Mesenchymal stem cell (in vitro differentiated cells and primary cell): ENCODE measurements at regions not wholly inside any gene's neighbourhood (a gene's known extent, or its start where the extent isn't known, plus 50 kb on each side); places are given as distances from the start of the nearest gene placed in this dataset.

Experiments used
- DNase-seq: peaks from one replicate; pipeline ENCODE4 v3.0.0-alpha.2; 2013
- H2AFZ ChIP-seq: one replicate; pipeline ENCODE4 v1.6.1; 2013; ENCODE audit warnings: low read depth, mild to moderate bottlenecking, control low read depth, inconsistent platforms, low read length, moderate library complexity
- H2AK5ac ChIP-seq: 2 replicates; pipeline ENCODE4 v1.6.1; 2013; ENCODE audit warnings: low read length, moderate library complexity, mild to moderate bottlenecking, inconsistent platforms; ENCODE audit not compliant: severe bottlenecking
- H2BK120ac ChIP-seq: one replicate; pipeline ENCODE4 v1.6.1; 2013; ENCODE audit warnings: low read depth, mild to moderate bottlenecking, inconsistent platforms, low read length, moderate library complexity
- H2BK12ac ChIP-seq, 2 experiments: one replicate each; pipeline ENCODE4 v1.6.1; 2013; ENCODE audit warnings: inconsistent platforms in 2 of 2, low read length in 2 of 2, mild to moderate bottlenecking in 2 of 2, moderate library complexity in 2 of 2, control low read depth in 1 of 2
- H2BK15ac ChIP-seq: one replicate; pipeline ENCODE4 v1.6.1; 2013; ENCODE audit warnings: mild to moderate bottlenecking, low read depth, inconsistent platforms; ENCODE audit not compliant: poor library complexity, severe bottlenecking
- H2BK5ac ChIP-seq: 2 replicates; pipeline ENCODE4 v1.6.1; 2013; ENCODE audit warnings: low read depth, mild to moderate bottlenecking, low read length, control low read depth, inconsistent platforms; ENCODE audit not compliant: poor library complexity, severe bottlenecking
- H3K14ac ChIP-seq, 2 experiments: one replicate each; pipeline ENCODE4 v1.6.1; 2013; ENCODE audit warnings: inconsistent platforms in 2 of 2, low read length in 2 of 2, control low read depth in 1 of 2, mild to moderate bottlenecking in 1 of 2, moderate library complexity in 1 of 2
- H3K18ac ChIP-seq, 2 experiments: one replicate each; pipeline ENCODE4 v1.6.1; 2013; ENCODE audit warnings: inconsistent platforms in 2 of 2, low read length in 2 of 2, control low read depth in 1 of 2, low read depth in 1 of 2, mild to moderate bottlenecking in 1 of 2
- H3K23ac ChIP-seq, 2 experiments: one replicate each; pipeline ENCODE4 v1.6.1; 2013; ENCODE audit warnings: inconsistent platforms in 2 of 2, low read length in 2 of 2, mild to moderate bottlenecking in 2 of 2, moderate library complexity in 2 of 2, control low read depth in 1 of 2
- H3K27ac ChIP-seq: 2 replicates; pipeline ENCODE4 v1.5.1; 2013; ENCODE audit warnings: mild to moderate bottlenecking, moderate library complexity, low read length, control low read depth, inconsistent platforms; ENCODE audit not compliant: poor library complexity, severe bottlenecking
- H3K27me3 ChIP-seq, 2 experiments: 2 replicates each; pipeline versions ENCODE4 v1.6.1 to v1.7.0; 2013; ENCODE audit warnings: low read length in 2 of 2, mild to moderate bottlenecking in 2 of 2, moderate library complexity in 2 of 2, control low read depth in 1 of 2, inconsistent platforms in 1 of 2; ENCODE audit not compliant: control insufficient read depth in 1 of 2, insufficient read depth in 1 of 2
- H3K36me3 ChIP-seq, 2 experiments: 2 replicates each; pipeline versions ENCODE4 v1.6.1 to v1.7.0; 2013; ENCODE audit warnings: low read length in 2 of 2, control low read depth in 1 of 2, inconsistent platforms in 1 of 2, low read depth in 1 of 2, mild to moderate bottlenecking in 1 of 2; ENCODE audit not compliant: insufficient read depth in 2 of 2, control insufficient read depth in 1 of 2
- H3K4ac ChIP-seq, 2 experiments: one replicate each; pipeline ENCODE4 v1.6.1; 2013; ENCODE audit warnings: inconsistent platforms in 2 of 2, low read length in 2 of 2, mild to moderate bottlenecking in 2 of 2, moderate library complexity in 2 of 2, control low read depth in 1 of 2, low read depth in 1 of 2
- H3K4me1 ChIP-seq: 2 replicates; pipeline ENCODE4 v1.6.1; 2013; ENCODE audit warnings: low read depth, low read length, control low read depth; ENCODE audit not compliant: control insufficient read depth, insufficient read depth
- H3K4me2 ChIP-seq: 2 replicates; pipeline ENCODE4 v1.6.1; 2013; ENCODE audit warnings: low read length, mild to moderate bottlenecking, inconsistent platforms; ENCODE audit not compliant: poor library complexity, severe bottlenecking
- H3K4me3 ChIP-seq, 2 experiments: 2 replicates each; pipeline versions ENCODE4 v1.5.1 to v1.7.0; 2013; ENCODE audit warnings: low read length in 2 of 2, mild to moderate bottlenecking in 2 of 2, control low read depth in 1 of 2, low read depth in 1 of 2; ENCODE audit not compliant: insufficient read depth in 1 of 2
- H3K79me1 ChIP-seq: replicated peaks from 2 replicates; pipeline ENCODE4 v1.6.1; 2013; ENCODE audit warnings: mild to moderate bottlenecking, control low read depth, low read length, inconsistent platforms; ENCODE audit not compliant: poor library complexity, severe bottlenecking
- H3K9ac ChIP-seq: 2 replicates; pipeline ENCODE4 v1.7.0; 2013; ENCODE audit warnings: mild to moderate bottlenecking, low read length, moderate library complexity
- H3K9me3 ChIP-seq: 2 replicates; pipeline ENCODE4 v1.7.0; 2013; ENCODE audit warnings: mild to moderate bottlenecking, low read length; ENCODE audit not compliant: control insufficient read depth
- H4K8ac ChIP-seq: one replicate; pipeline ENCODE4 v1.6.1; 2013; ENCODE audit warnings: inconsistent platforms, mild to moderate bottlenecking, low read length, moderate library complexity
- H4K91ac ChIP-seq: one replicate; pipeline ENCODE4 v1.6.1; 2013; ENCODE audit warnings: mild to moderate bottlenecking, low read length, inconsistent platforms
- WGBS: methylation state at CpG from one replicate; pipeline ENCODE4 v1.1.7; 2013; ENCODE audit warnings: mixed read lengths; 5-methylcytosine and 5-hydroxymethylcytosine counted together

DNA sequence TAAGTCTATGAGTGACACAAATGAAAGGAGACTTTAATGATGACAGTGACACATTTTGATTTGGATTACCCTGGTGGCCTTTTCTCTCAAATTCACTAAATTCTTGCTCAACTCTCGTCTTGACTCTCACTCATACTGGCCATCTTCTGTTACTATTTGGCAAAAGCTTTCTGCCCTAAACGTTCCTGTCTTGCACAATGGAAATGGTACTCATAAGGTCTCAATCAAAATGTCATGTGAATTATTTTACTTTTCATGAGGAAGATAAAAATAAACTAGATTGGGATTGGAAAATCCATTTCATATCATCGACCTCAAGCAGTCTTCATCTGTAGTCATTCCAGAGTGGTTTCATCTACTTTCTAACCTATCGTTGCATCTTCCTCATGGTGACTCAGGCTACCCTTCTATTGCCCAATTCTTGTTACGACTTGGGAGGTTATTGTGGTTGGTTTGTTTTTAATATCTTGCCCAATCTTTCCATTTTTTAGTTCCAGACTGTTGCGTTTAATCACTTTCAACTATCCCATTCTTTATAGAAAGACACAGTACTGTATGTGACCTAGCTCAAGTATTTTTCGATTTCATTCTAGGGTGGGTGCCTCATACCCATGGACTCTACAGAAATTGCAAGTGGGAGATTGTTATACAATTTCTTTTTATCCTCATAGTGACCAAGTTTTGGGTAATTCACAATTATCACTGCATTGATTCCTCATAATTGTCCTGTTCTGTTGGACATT is 317.2 kb upstream of the KCNJ16 start:
- Histone ChIP-seq H2AFZ (no peak overlapping the region), H3K4me2 (no peak overlapping the region), H3K23ac (no peak overlapping the region), H3K27ac (no peak overlapping the region), H3K9ac (peak overlapping the region; percentile 51), H4K91ac (no peak overlapping the region), H3K36me3 (no peaks in the 10 kb centered on the region), H2BK5ac (no peak overlapping the region), H2BK120ac (no peak overlapping the region), H3K18ac (no peak overlapping the region), H3K4ac (no peak overlapping the region), H4K8ac (no peak overlapping the region), H3K9me3 (no peaks in the 10 kb centered on the region), H3K14ac (no peak overlapping the region), H2BK15ac (no peak overlapping the region), H2AK5ac (no peak overlapping the region), H3K27me3 (no peaks in the 10 kb centered on the region), H3K79me1 (no peaks in the 10 kb centered on the region), H3K4me3 (no peak overlapping the region), H3K4me1 (peaks cover 1% of the 10 kb centered on the region), H2BK12ac (no peak overlapping the region)
- peak; percentile 84 for DNase-seq
- WGBS: 73% methylated on average over 4 of the region's 7 CpGs

DNA sequence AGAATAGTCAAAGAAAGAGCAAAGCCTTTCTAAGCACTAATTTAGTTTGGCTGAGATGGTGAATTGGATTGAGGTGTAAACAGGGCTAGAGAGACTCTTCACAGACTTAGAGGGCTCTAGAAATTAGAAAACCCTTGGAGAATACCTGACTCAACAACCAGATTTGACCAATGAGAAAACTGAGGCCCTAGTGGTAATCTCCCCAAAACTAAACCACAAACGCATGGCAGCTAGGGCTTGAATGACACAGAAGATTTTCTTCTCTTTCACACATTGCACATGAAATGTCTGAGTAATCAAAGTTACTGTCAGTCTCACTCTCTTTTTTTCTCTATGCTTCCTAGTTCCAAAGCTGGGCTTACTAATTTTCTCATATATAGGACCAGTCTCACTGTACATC is 314.5 kb upstream of the KCNJ16 start:
- no peak overlapping the region for H4K8ac ChIP-seq
- no peak for DNase-seq
- no peaks in the 10 kb centered on the region for H3K36me3 ChIP-seq
- no peak overlapping the region for H2AFZ ChIP-seq
- H3K27me3 ChIP-seq: no peaks in the 10 kb centered on the region
- no peak overlapping the region for H3K9ac ChIP-seq
- H3K79me1 ChIP-seq: no peaks in the 10 kb centered on the region
- H4K91ac ChIP-seq: no peak overlapping the region
- peak overlapping the region in 1 of 2 experiments; percentile 33 for H3K18ac ChIP-seq
- H3K23ac ChIP-seq: no peak overlapping the region
- H3K4me2 ChIP-seq: no peak overlapping the region
- no peak overlapping the region for H2BK120ac ChIP-seq
- no peak overlapping the region for H2BK5ac ChIP-seq
- no peak overlapping the region for H3K14ac ChIP-seq
- peaks cover 1% of the 10 kb centered on the region for H3K4me1 ChIP-seq
- peak overlapping the region in 1 of 2 experiments; percentile 86 for H3K4ac ChIP-seq
- H2AK5ac ChIP-seq: no peak overlapping the region
- WGBS: 96% methylated on average over 1 of the region's 1 CpG
- H2BK15ac ChIP-seq: no peak overlapping the region
- no peaks in the 10 kb centered on the region for H3K9me3 ChIP-seq
- no peak overlapping the region for H3K27ac ChIP-seq
- H2BK12ac ChIP-seq: peak overlapping the region in 1 of 2 experiments; percentile 54
- no peak overlapping the region for H3K4me3 ChIP-seq

DNA sequence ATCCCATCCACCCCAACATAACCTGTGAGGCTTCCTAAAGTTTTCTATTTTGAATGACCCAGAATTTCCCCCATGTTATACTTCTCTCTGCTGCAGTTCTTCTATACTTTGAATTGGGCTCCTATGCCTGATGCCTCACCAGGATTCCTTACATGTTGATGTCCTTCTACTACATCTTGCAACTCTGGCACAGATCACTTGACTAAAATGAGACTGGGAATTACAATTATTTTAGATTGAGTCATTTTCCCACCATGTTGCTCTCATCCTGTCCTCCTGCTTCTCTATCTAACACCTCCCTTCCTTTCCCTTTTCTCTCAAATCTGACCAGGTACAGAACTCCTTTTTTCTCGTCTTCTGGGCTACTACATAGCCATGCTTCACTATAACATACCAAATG is 314.0 kb upstream of the KCNJ16 start:
- Histone ChIP-seq H2AFZ (no peak overlapping the region), H2AK5ac (no peak overlapping the region), H3K9me3 (no peaks in the 10 kb centered on the region), H3K18ac (peak overlapping the region in 1 of 2 experiments; percentile 87), H2BK15ac (no peak overlapping the region), H3K79me1 (no peaks in the 10 kb centered on the region), H3K9ac (peak overlapping the region; percentile 59), H4K91ac (no peak overlapping the region), H3K27ac (no peak overlapping the region), H3K4me1 (peaks cover 1% of the 10 kb centered on the region), H2BK5ac (no peak overlapping the region), H3K4ac (peak overlapping the region; percentile 60 to 61), H4K8ac (no peak overlapping the region), H2BK120ac (peak overlapping the region; percentile 84), H3K23ac (no peak overlapping the region), H3K14ac (no peak overlapping the region), H3K4me3 (no peak overlapping the region), H3K36me3 (no peaks in the 10 kb centered on the region), H3K27me3 (no peaks in the 10 kb centered on the region), H3K4me2 (no peak overlapping the region), H2BK12ac (peak overlapping the region; percentile 64 to 87)
- 33% methylated on average over 1 of the region's 1 CpG for WGBS
- DNase-seq: peak; percentile 25

DNA sequence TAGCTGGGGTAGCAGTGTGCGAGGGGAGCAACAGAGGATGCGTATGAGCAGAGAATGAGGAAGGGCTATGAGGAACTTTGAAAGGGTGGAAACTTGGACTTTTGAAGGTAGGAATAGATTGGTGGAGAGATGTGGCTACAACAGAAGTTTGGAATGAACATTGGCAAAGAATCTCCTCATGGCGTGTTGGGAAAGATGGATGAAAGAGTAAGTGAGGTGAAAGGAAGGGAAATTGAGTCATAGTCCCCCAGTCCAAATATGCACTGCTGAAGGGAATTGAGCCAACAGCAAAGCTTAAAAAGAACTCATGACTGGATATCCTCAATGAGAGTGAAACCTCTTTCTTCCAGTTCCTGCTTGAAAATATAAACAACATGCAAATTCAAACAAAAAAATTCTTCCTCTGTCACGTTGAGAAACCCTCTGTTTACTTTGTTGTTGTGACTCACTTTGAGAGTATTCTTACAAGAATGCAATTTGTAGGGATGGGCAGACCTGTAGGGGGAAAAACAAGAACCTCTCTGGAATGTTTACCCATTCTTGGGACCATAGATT is 313.2 kb upstream of the KCNJ16 start:
- peak overlapping the region; percentile 39 for H4K8ac ChIP-seq
- no peak overlapping the region for H3K4me3 ChIP-seq
- H3K79me1 ChIP-seq: no peaks in the 10 kb centered on the region
- H3K23ac ChIP-seq: no peak overlapping the region
- no peak overlapping the region for H2AK5ac ChIP-seq
- H4K91ac ChIP-seq: no peak overlapping the region
- H2BK5ac ChIP-seq: no peak overlapping the region
- no peaks in the 10 kb centered on the region for H3K27me3 ChIP-seq
- H2AFZ ChIP-seq: no peak overlapping the region
- peak overlapping the region; percentile 37 for H3K18ac ChIP-seq
- peaks cover 1% of the 10 kb centered on the region for H3K4me1 ChIP-seq
- peak; percentile 96 for DNase-seq
- peak overlapping the region; percentile 69 for H2BK120ac ChIP-seq
- peak overlapping the region; percentile 75 for H2BK15ac ChIP-seq
- no peak overlapping the region for H3K4ac ChIP-seq
- H3K36me3 ChIP-seq: no peaks in the 10 kb centered on the region
- 32% methylated on average over 3 of the region's 4 CpGs for WGBS
- no peak overlapping the region for H3K4me2 ChIP-seq
- H3K27ac ChIP-seq: peak overlapping the region; percentile 39
- no peaks in the 10 kb centered on the region for H3K9me3 ChIP-seq
- H2BK12ac ChIP-seq: no peak overlapping the region
- H3K14ac ChIP-seq: no peak overlapping the region
- H3K9ac ChIP-seq: peak overlapping the region; percentile 59
